DND-41 (cell line): ENCODE measurements at regions not wholly inside any gene's neighbourhood (a gene's known extent, or its start where the extent isn't known, plus 50 kb on each side); places are given as distances from the start of the nearest gene placed in this dataset.

ENCODE experiments used
- ATAC-seq: fragments of 200-7000 bp; cut with Tn5 transposase; 3 replicates; pipeline ENCODE4 v1.9.1; 2021; ENCODE audit warnings: low read depth; ENCODE audit not compliant: insufficient read depth
- DNase-seq: peaks from one replicate; pipeline ENCODE4 v3.0.0-alpha.2; 2020
- H2AFZ ChIP-seq: 2 replicates; pipeline ENCODE4 v1.6.0; 2012; ENCODE audit warnings: low read depth, low read length
- H3K27ac ChIP-seq: 2 replicates; pipeline ENCODE4 v1.5.1; 2012; ENCODE audit warnings: low read length, inconsistent platforms
- H3K27me3 ChIP-seq: fragments of 200-600 bp; sonication (generic); 2 replicates; pipeline ENCODE4 v1.6.0; 2012; ENCODE audit warnings: low read length, mild to moderate bottlenecking, inconsistent platforms; ENCODE audit not compliant: insufficient read depth, poor library complexity
- H3K36me3 ChIP-seq: 2 replicates; pipeline ENCODE4 v1.5.1; 2012; ENCODE audit warnings: low read length, inconsistent platforms; ENCODE audit not compliant: insufficient read depth
- H3K4me1 ChIP-seq: 2 replicates; pipeline ENCODE4 v1.5.1; 2012; ENCODE audit warnings: mild to moderate bottlenecking, low read length; ENCODE audit not compliant: insufficient read depth
- H3K4me2 ChIP-seq: 2 replicates; pipeline ENCODE4 v1.6.0; 2012; ENCODE audit warnings: mild to moderate bottlenecking, moderate library complexity, low read length, inconsistent platforms; ENCODE audit not compliant: insufficient read depth
- H3K4me3 ChIP-seq, 2 experiments: fragments of 200-600 bp in 1 of 2; shearing (Covaris generic) in 1 of 2; 2 replicates each; pipeline ENCODE4 v1.5.1; 2012 to 2016; ENCODE audit warnings: inconsistent platforms in 2 of 2, low read length in 2 of 2, mild to moderate bottlenecking in 2 of 2, low read depth in 1 of 2, moderate library complexity in 1 of 2
- H3K79me2 ChIP-seq: 2 replicates; pipeline ENCODE4 v1.6.0; 2012; ENCODE audit warnings: low read length, inconsistent platforms; ENCODE audit not compliant: insufficient read depth
- H3K9ac ChIP-seq: 2 replicates; pipeline ENCODE4 v1.6.0; 2012; ENCODE audit warnings: low read depth, mild to moderate bottlenecking, inconsistent platforms, low read length, moderate library complexity
- H3K9me3 ChIP-seq: 2 replicates; pipeline ENCODE4 v1.5.1; 2012; ENCODE audit warnings: low read length, moderate library complexity, mild to moderate bottlenecking, inconsistent platforms; ENCODE audit not compliant: insufficient read depth, severe bottlenecking
- H4K20me1 ChIP-seq: 2 replicates; pipeline ENCODE4 v1.6.0; 2012; ENCODE audit warnings: low read length; ENCODE audit not compliant: insufficient read depth
- CTCF ChIP-seq: IDR thresholded peaks from 2 replicates; pipeline ENCODE4 v1.5.1; 2012; ENCODE audit warnings: borderline replicate concordance, low read length, moderate library complexity, mild to moderate bottlenecking; ENCODE audit not compliant: poor library complexity, severe bottlenecking; ENCODE audit errors: extremely low read depth
- EZH2 ChIP-seq: IDR thresholded peaks from 3 replicates; pipeline ENCODE4 v1.6.1; 2012; ENCODE audit warnings: borderline replicate concordance, low read depth, mild to moderate bottlenecking, moderate library complexity, low read length, inconsistent platforms; ENCODE audit not compliant: severe bottlenecking

GRCh38 chr10:44467090-44467489 is 82.2 kb upstream of the CXCL12 start:
- Histone ChIP-seq H2AFZ (no peak overlapping the region), H3K9me3 (no peaks in the 10 kb centered on the region), H3K27me3 (no peaks in the 10 kb centered on the region), H3K9ac (no peak overlapping the region), H3K79me2 (no peaks in the 10 kb centered on the region), H3K4me3 (no peak overlapping the region), H3K4me1 (no peaks in the 10 kb centered on the region), H3K4me2 (no peak overlapping the region), H3K36me3 (no peaks in the 10 kb centered on the region), H4K20me1 (no peaks in the 10 kb centered on the region), H3K27ac (no peak overlapping the region)
- ATAC-seq (no peak), DNase-seq (no peak)
- TF ChIP-seq EZH2 (no peak), CTCF (no peak)

- Histone ChIP-seq H3K9ac (no peak overlapping the region), H3K4me1 (no peaks in the 10 kb centered on the region), H3K27me3 (no peaks in the 10 kb centered on the region), H3K4me2 (no peak overlapping the region), H3K36me3 (no peaks in the 10 kb centered on the region), H3K4me3 (no peak overlapping the region), H3K27ac (no peak overlapping the region), H3K9me3 (no peaks in the 10 kb centered on the region), H3K79me2 (no peaks in the 10 kb centered on the region), H2AFZ (no peak overlapping the region), H4K20me1 (no peaks in the 10 kb centered on the region)
- TF ChIP-seq CTCF (no peak), EZH2 (no peak)
- DNase-seq: no peak
- no peak for ATAC-seq
These were observed 83.0 kb upstream of the CXCL12 start for GRCh38 chr10:44467900-44468299.

GRCh38 chr10:44468525-44468924 is 83.6 kb upstream of the CXCL12 start:
- H3K9ac ChIP-seq: no peak overlapping the region
- H3K4me3 ChIP-seq: no peak overlapping the region
- H3K9me3 ChIP-seq: no peaks in the 10 kb centered on the region
- no peaks in the 10 kb centered on the region for H4K20me1 ChIP-seq
- H3K4me2 ChIP-seq: no peak overlapping the region
- no peaks in the 10 kb centered on the region for H3K79me2 ChIP-seq
- H3K36me3 ChIP-seq: no peaks in the 10 kb centered on the region
- no peaks in the 10 kb centered on the region for H3K4me1 ChIP-seq
- no peak overlapping the region for H3K27ac ChIP-seq
- no peak for DNase-seq
- H3K27me3 ChIP-seq: no peaks in the 10 kb centered on the region
- no peak for ATAC-seq
- no peak overlapping the region for H2AFZ ChIP-seq
- no peak for TF ChIP-seq EZH2
- no peak for TF ChIP-seq CTCF

GRCh38 chr10:44468965-44469364 is 84.1 kb upstream of the CXCL12 start:
- TF ChIP-seq EZH2: no peak
- TF ChIP-seq CTCF: no peak
- Histone ChIP-seq H3K4me3 (no peak overlapping the region), H2AFZ (no peak overlapping the region), H3K9me3 (no peaks in the 10 kb centered on the region), H3K36me3 (no peaks in the 10 kb centered on the region), H4K20me1 (no peaks in the 10 kb centered on the region), H3K27me3 (no peaks in the 10 kb centered on the region), H3K4me1 (no peaks in the 10 kb centered on the region), H3K4me2 (no peak overlapping the region), H3K27ac (no peak overlapping the region), H3K9ac (no peak overlapping the region), H3K79me2 (no peaks in the 10 kb centered on the region)
- ATAC-seq (no peak), DNase-seq (no peak)
